HepG2 (cell line): ENCODE measurements at regions not wholly inside any gene's neighbourhood (a gene's known extent, or its start where the extent isn't known, plus 50 kb on each side); places are given as distances from the start of the nearest gene placed in this dataset.

Experiments used
- ATAC-seq: fragments of 200-7000 bp; cut with Tn5 transposase; 3 replicates; pipeline ENCODE4 v1.9.1; 2020; ENCODE audit warnings: mild to moderate bottlenecking, moderate library complexity
- BruUV-seq: library from RNA; stranded (reverse); fragments of 400-500 nt; replicated peaks from 2 replicates; lab custom pipeline; 2021; lab: Mats Ljungman, UMichigan
- CTCF ChIA-PET: fragments of 300-600 bp; formaldehyde crosslinking; extraction: SDS; loops from one replicate; lab custom pipeline; 2021; ENCODE audit warnings: low total read pairs, inconsistent platforms, low intra/inter-chr PET ratio; lab: Yijun Ruan, JAX
- POLR2A ChIA-PET: fragments of 350-600 bp; sonication (Branson Sonifier 250); formaldehyde crosslinking; loops from one replicate; lab custom pipeline; 2020; ENCODE audit warnings: antibody characterized with exemption, inconsistent platforms; lab: Yijun Ruan, JAX
- DNase-seq: peaks from one replicate; pipeline ENCODE4 v3.0.0-alpha.2; 2015; ENCODE audit warnings: low spot score
- FAIRE-seq: peaks from 3 replicates; lab custom pipeline; 2011; peaks lifted over from hg19 to GRCh38; lab: Jason Lieb, UNC
- H2AFZ ChIP-seq: one replicate; pipeline ENCODE4 v1.6.1; 2011; ENCODE audit warnings: low read length, inconsistent platforms
- H3K27ac ChIP-seq: fragments of 300-600 bp; 3 replicates; pipeline ENCODE4 v1.8.0; 2011; ENCODE audit warnings: mixed run types, mild to moderate bottlenecking, mixed read lengths, low read length, inconsistent platforms; ENCODE audit not compliant: insufficient read depth; ENCODE audit errors: extremely low read length
- H3K27me3 ChIP-seq, 2 experiments: fragments of 200-600 bp in 1 of 2; 2 replicates in 1 of 2; 3 replicates in 1 of 2; pipeline versions ENCODE4 v1.6.0 to v1.8.0; 2011; ENCODE audit warnings: low read length in 2 of 2, mild to moderate bottlenecking in 2 of 2, moderate library complexity in 2 of 2, inconsistent platforms in 1 of 2; ENCODE audit not compliant: insufficient read depth in 2 of 2, control insufficient read depth in 1 of 2
- H3K36me3 ChIP-seq, 2 experiments: fragments of 200-600 bp in 1 of 2; replicated peaks in 1 of 2; 2 replicates in 1 of 2; 3 replicates in 1 of 2; pipeline versions ENCODE4 v1.5.1 to v1.8.0; 2011; ENCODE audit warnings: low read length in 2 of 2, inconsistent platforms in 1 of 2; ENCODE audit not compliant: insufficient read depth in 2 of 2, control insufficient read depth in 1 of 2
- H3K4me1 ChIP-seq: 2 replicates; pipeline ENCODE4 v1.5.1; 2012; ENCODE audit warnings: low read length, inconsistent platforms; ENCODE audit not compliant: insufficient read depth
- H3K4me2 ChIP-seq: 2 replicates; pipeline ENCODE4 v1.6.0; 2011; ENCODE audit warnings: low read depth, low read length, inconsistent platforms
- H3K4me3 ChIP-seq, 3 experiments: fragments of 200-600 bp in 1 of 3; sonication (generic), shearing (Covaris generic) in 1 of 3; replicated peaks in 1 of 3; 2 replicates each; pipeline ENCODE4 v1.5.1; 2011 to 2016; ENCODE audit warnings: low read length in 3 of 3, inconsistent platforms in 2 of 3, low read depth in 2 of 3, mild to moderate bottlenecking in 2 of 3, control low read depth in 1 of 3, mixed read lengths in 1 of 3; ENCODE audit not compliant: insufficient read depth in 1 of 3
- H3K79me2 ChIP-seq: one replicate; pipeline ENCODE4 v1.6.1; 2011; ENCODE audit warnings: low read length, inconsistent platforms; ENCODE audit not compliant: insufficient read depth
- H3K9ac ChIP-seq: 2 replicates; pipeline ENCODE4 v1.6.0; 2011; ENCODE audit warnings: mild to moderate bottlenecking, low read depth, low read length, inconsistent platforms; ENCODE audit not compliant: insufficient read depth
- H3K9me3 ChIP-seq: 2 replicates; pipeline ENCODE4 v1.5.1; 2012; ENCODE audit warnings: mild to moderate bottlenecking, low read length
- H4K20me1 ChIP-seq: 2 replicates; pipeline ENCODE4 v1.6.0; 2011; ENCODE audit warnings: inconsistent platforms, mild to moderate bottlenecking, low read length, moderate library complexity; ENCODE audit not compliant: insufficient read depth
- ATF4 ChIP-seq, 2 experiments: fragments of 450-650 bp in 1 of 2; sonication (generic) in 1 of 2; formaldehyde crosslinking; IDR thresholded peaks; 2 replicates each; pipeline versions ENCODE4 v1.5.0 to v1.8.0; 2020 to 2022; ENCODE audit warnings: mild to moderate bottlenecking in 1 of 2, missing genetic modification reagents in 1 of 2
- FIP1L1 ChIP-seq: fragments of 200-400 bp; formaldehyde crosslinking; IDR thresholded peaks from 2 replicates; pipeline ENCODE4 v1.6.1; 2018; ENCODE audit warnings: low read depth, mild to moderate bottlenecking, low read length, moderate library complexity, borderline replicate concordance; ENCODE audit not compliant: insufficient read depth
- GABPB1 ChIP-seq: IDR thresholded peaks from 2 replicates; pipeline ENCODE4 v1.6.1; 2016; ENCODE audit warnings: mild to moderate bottlenecking, missing genetic modification reagents, moderate library complexity, missing compliant biosample characterization
- GPBP1L1 ChIP-seq: sonication (generic); formaldehyde crosslinking; IDR thresholded peaks from 2 replicates; pipeline ENCODE4 v1.5.0; 2020; ENCODE audit warnings: mild to moderate bottlenecking, missing genetic modification reagents
- HDAC2 ChIP-seq: sonication (generic); formaldehyde crosslinking; IDR thresholded peaks from 2 replicates; pipeline ENCODE4 v1.4.0; 2020; ENCODE audit warnings: missing genetic modification reagents
- HDAC6 ChIP-seq: fragments of 200-600 bp; sonication (generic); IDR thresholded peaks from 2 replicates; pipeline ENCODE4 v1.7.0; 2017; ENCODE audit warnings: mild to moderate bottlenecking, antibody characterized with exemption, low read length, low read depth
- LCORL ChIP-seq, 2 experiments: fragments of 450-650 bp in 1 of 2; sonication (generic) in 1 of 2; formaldehyde crosslinking in 1 of 2; IDR thresholded peaks; 2 replicates each; pipeline versions ENCODE4 v1.5.0 to v1.6.1; 2017 to 2020; ENCODE audit warnings: antibody characterized with exemption in 1 of 2, missing genetic modification reagents in 1 of 2
- MTF1 ChIP-seq: sonication (generic); formaldehyde crosslinking; IDR thresholded peaks from 2 replicates; pipeline ENCODE4 v1.5.0; 2020; ENCODE audit warnings: missing genetic modification reagents
- MXI1 ChIP-seq: IDR thresholded peaks from 3 replicates; pipeline ENCODE4 v1.6.1; 2012; ENCODE audit warnings: low read depth, low read length, inconsistent platforms, borderline replicate concordance
- NCOA2 ChIP-seq: sonication (generic); formaldehyde crosslinking; IDR thresholded peaks from 2 replicates; pipeline ENCODE4 v1.8.0; 2022; ENCODE audit warnings: inconsistent platforms
- NR2F2 ChIP-seq: IDR thresholded peaks from 2 replicates; pipeline ENCODE4 v1.6.1; 2012; ENCODE audit warnings: low read depth, inconsistent platforms, borderline replicate concordance
- SOX6 ChIP-seq, 2 experiments: fragments of 450-650 bp in 1 of 2; sonication (generic) in 1 of 2; formaldehyde crosslinking in 1 of 2; IDR thresholded peaks; 2 replicates each; pipeline versions ENCODE4 v1.4.0 to v1.6.1; 2017 to 2020; ENCODE audit warnings: antibody characterized with exemption in 1 of 2, mild to moderate bottlenecking in 1 of 2, missing genetic modification reagents in 1 of 2
- THAP11 ChIP-seq: IDR thresholded peaks from 2 replicates; pipeline ENCODE4 v1.6.1; 2016; ENCODE audit warnings: missing biosample characterization, missing genetic modification reagents
- YY1 ChIP-seq: IDR thresholded peaks from 2 replicates; pipeline ENCODE4 v1.6.1; 2011; ENCODE audit warnings: low read length, low read depth, moderate library complexity, mild to moderate bottlenecking; ENCODE audit not compliant: insufficient read depth, insufficient replicate concordance
- ZNF367 ChIP-seq: sonication (generic); formaldehyde crosslinking; IDR thresholded peaks from 2 replicates; pipeline ENCODE4 v1.4.0; 2020; ENCODE audit warnings: missing genetic modification reagents, borderline replicate concordance
- ZNF431 ChIP-seq: sonication (generic); formaldehyde crosslinking; IDR thresholded peaks from 2 replicates; pipeline ENCODE4 v1.9.0; 2022; ENCODE audit warnings: missing genetic modification reagents, low read depth, mild to moderate bottlenecking, borderline replicate concordance
- ZNF777 ChIP-seq: sonication (generic); formaldehyde crosslinking; IDR thresholded peaks from 2 replicates; pipeline ENCODE4 v1.4.0; 2020; ENCODE audit warnings: missing genetic modification reagents
- ZSCAN25 ChIP-seq: sonication (generic); formaldehyde crosslinking; IDR thresholded peaks from 2 replicates; pipeline ENCODE4 v1.8.0; 2022; ENCODE audit warnings: mild to moderate bottlenecking, missing genetic modification reagents
- ZUFSP ChIP-seq: sonication (generic); formaldehyde crosslinking; IDR thresholded peaks from 2 replicates; pipeline ENCODE4 v1.9.0; 2021; ENCODE audit warnings: missing genetic modification reagents, mild to moderate bottlenecking, borderline replicate concordance
- WGBS: methylation state at CpG from one replicate; pipeline ENCODE4 v1.1.6; 2017; ENCODE audit warnings: low lambda C conversion rate; 5-methylcytosine and 5-hydroxymethylcytosine counted together
- in situ Hi-C: cut with HindIII; loops from 2 replicates; pipeline ENCODE4 v1.10.0; 2017; ENCODE audit warnings: low pct_unique_long_range_greater_than_20kb; ENCODE audit not compliant: extremely low pct_ligation_motif_present
- intact Hi-C: fragments of 100-400 bp; cut with micrococcal nuclease; formaldehyde crosslinking; loops from one replicate; pipeline ENCODE4 v1.10.0; 2022; ENCODE audit not compliant: unreplicated experiment

- H3K9me3 ChIP-seq: no peaks in the 10 kb centered on the region
- BruUV-seq: no TSS peak
- H3K9ac ChIP-seq: no peak overlapping the region; the same call in 1 of the 2 replicates
- no peaks in the 10 kb centered on the region for H3K36me3 ChIP-seq
- DNase-seq (peak; percentile 82), ATAC-seq (peak; percentile 4; the same call in 2 of the 3 replicates), FAIRE-seq (peak; percentile 64)
- ChIA-PET POLR2A (interaction anchor here (2.5 to 2.6 kb wide), 2 partner anchors 40 to 80 kb away, joined by 11 read pairs; no protein-coding TSS in a partner anchor), CTCF (no interaction called here)
- H2AFZ ChIP-seq: peak overlapping the region; percentile 12
- H3K27me3 ChIP-seq: no peaks in the 10 kb centered on the region
- WGBS: 68% methylated on average over 11 of the region's 11 CpGs
- intact Hi-C loops (loop anchor here (5.0 kb wide), 1 partner anchor 38 kb away; no protein-coding TSS in a partner anchor), in situ Hi-C loops (no loop called here)
- H4K20me1 ChIP-seq: no peaks in the 10 kb centered on the region
- H3K27ac ChIP-seq: no peak overlapping the region
- H3K4me2 ChIP-seq: peak overlapping the region; percentile 82
- H3K4me1 ChIP-seq: peaks cover 39% of the 10 kb centered on the region
- H3K79me2 ChIP-seq: no peaks in the 10 kb centered on the region
- H3K4me3 ChIP-seq: peak overlapping the region in 1 of 3 experiments; percentile 51; a peak in 1 of 6 replicates
- no peak for TF ChIP-seq ZNF777 (CRISPR knock-in tag)
- TF ChIP-seq NR2F2: no peak
- TF ChIP-seq LCORL (IDR thresholded peaks at IDR 0.05): no peak
- no peak for TF ChIP-seq LCORL (CRISPR knock-in tag; IDR thresholded peaks at IDR 0.05)
- TF ChIP-seq THAP11: no peak; the same call in 1 of the 2 replicates
- TF ChIP-seq MTF1 (CRISPR knock-in tag): no peak
- TF ChIP-seq YY1: no peak
- peak; percentile 32; the same call in 1 of the 2 replicates for TF ChIP-seq GABPB1 (CRISPR knock-in tag)
- TF ChIP-seq ZNF431 (CRISPR knock-in tag): 0 out of 2 replicates have a peak, but pooled peaks have one; percentile 46
- TF ChIP-seq ZNF367 (CRISPR knock-in tag): no peak
- peak; percentile 19; the same call in 1 of the 2 replicates for TF ChIP-seq HDAC2 (CRISPR knock-in tag)
- 0 out of 4 replicates have a peak, but pooled peaks of 1 of the 2 experiments have one; percentile 6 for TF ChIP-seq ATF4 (CRISPR knock-in tag; IDR thresholded peaks at IDR 0.05)
- TF ChIP-seq ZUFSP (CRISPR knock-in tag): no peak
- no peak for TF ChIP-seq MXI1
- peak; percentile 12; the same call in 1 of the 2 replicates for TF ChIP-seq NCOA2 (CRISPR knock-in tag)
- TF ChIP-seq GPBP1L1 (CRISPR knock-in tag): no peak
- no peak for TF ChIP-seq SOX6 (IDR thresholded peaks at IDR 0.05)
- TF ChIP-seq SOX6 (CRISPR knock-in tag; IDR thresholded peaks at IDR 0.05): peak; percentile 81
- no peak for TF ChIP-seq FIP1L1
- TF ChIP-seq HDAC6: no peak
- no peak for TF ChIP-seq ZSCAN25
These were observed 264.8 kb downstream of the ANAPC1 start for GRCh38 chr2:111618978-111619902.
